H1 (cell line): ENCODE measurements at regions not wholly inside any gene's neighbourhood (a gene's known extent, or its start where the extent isn't known, plus 50 kb on each side); places are given as distances from the start of the nearest gene placed in this dataset.

Experiments
- MAX ChIP-seq: IDR thresholded peaks from 2 replicates; pipeline ENCODE4 v1.6.1; 2012; ENCODE audit warnings: inconsistent platforms
- SRF ChIP-seq: IDR thresholded peaks from 2 replicates; pipeline ENCODE4 v1.6.1; 2011; ENCODE audit warnings: mild to moderate bottlenecking, low read depth, low read length, moderate library complexity

- no peak for TF ChIP-seq SRF
- no peak for TF ChIP-seq MAX
- TF ChIP-seq, all 59 proteins: peak for 0
These were observed 101.2 kb downstream of the IRS2 start (continued) for GRCh38 chr13:109685203-109685602.
